OCI-LY1 (cell line): ENCODE measurements at regions not wholly inside any gene's neighbourhood (a gene's known extent, or its start where the extent isn't known, plus 50 kb on each side); places are given as distances from the start of the nearest gene placed in this dataset.
"Not testable (repeated sequence)": the region's sequence is repeated elsewhere in the genome, so short reads cannot be mapped to it uniquely, and the experiment has no call there.

Experiments used
- H2AFZ ChIP-seq: fragments of 200-600 bp; sonication (generic), shearing (Covaris generic); 2 replicates; pipeline ENCODE4 v1.6.0; 2014; ENCODE audit warnings: antibody characterized with exemption, mild to moderate bottlenecking, low read length
- H3F3A ChIP-seq: fragments of 200-600 bp; sonication (generic), shearing (Covaris generic); 2 replicates; pipeline ENCODE4 v1.6.0; 2014; ENCODE audit warnings: mild to moderate bottlenecking, antibody characterized with exemption, low read length, moderate library complexity; ENCODE audit not compliant: insufficient read depth
- H3K27ac ChIP-seq: fragments of 200-600 bp; sonication (generic); 2 replicates; pipeline ENCODE4 v1.5.1; 2014; ENCODE audit warnings: low read length, mixed run types, mild to moderate bottlenecking, low read depth; ENCODE audit not compliant: poor library complexity, severe bottlenecking
- H3K27me3 ChIP-seq: fragments of 200-600 bp; sonication (generic); 2 replicates; pipeline ENCODE4 v1.6.0; 2014; ENCODE audit warnings: antibody characterized with exemption, mild to moderate bottlenecking, low read length, moderate library complexity; ENCODE audit not compliant: insufficient read depth
- H3K36me3 ChIP-seq: fragments of 200-600 bp; sonication (generic); 2 replicates; pipeline ENCODE4 v1.6.1; 2014; ENCODE audit warnings: mild to moderate bottlenecking, antibody characterized with exemption, low read length, moderate library complexity, mixed read lengths; ENCODE audit not compliant: insufficient read depth
- H3K4me1 ChIP-seq: fragments of 200-600 bp; sonication (generic); 2 replicates; pipeline ENCODE4 v1.5.1; 2014; ENCODE audit warnings: mild to moderate bottlenecking, low read length, moderate library complexity; ENCODE audit not compliant: insufficient read depth, severe bottlenecking
- H3K4me2 ChIP-seq: fragments of 200-600 bp; sonication (generic), shearing (Covaris generic); 2 replicates; pipeline ENCODE4 v1.6.1; 2014; ENCODE audit warnings: low read length
- H3K4me3 ChIP-seq: fragments of 200-600 bp; sonication (generic); 2 replicates; pipeline ENCODE4 v1.5.1; 2014; ENCODE audit warnings: low read length, low read depth, mild to moderate bottlenecking, mixed read lengths; ENCODE audit not compliant: poor library complexity, severe bottlenecking
- H3K79me2 ChIP-seq: fragments of 200-600 bp; shearing (Covaris generic); 2 replicates; pipeline ENCODE4 v1.6.1; 2016; ENCODE audit warnings: mixed run types, low read length, mixed read lengths; ENCODE audit not compliant: insufficient read depth
- H3K9ac ChIP-seq: fragments of 200-600 bp; sonication (generic), shearing (Covaris generic); 2 replicates; pipeline ENCODE4 v1.6.1; 2014; ENCODE audit warnings: mild to moderate bottlenecking, low read length, mixed read lengths
- H3K9me2 ChIP-seq: fragments of 200-600 bp; sonication (generic), shearing (Covaris generic); 2 replicates; pipeline ENCODE4 v1.6.1; 2014; ENCODE audit warnings: low read depth, mild to moderate bottlenecking, low read length, mixed read lengths
- H3K9me3 ChIP-seq: fragments of 200-600 bp; shearing (Covaris generic); 2 replicates; pipeline ENCODE4 v1.6.1; 2014; ENCODE audit warnings: low read length, mixed read lengths
- H4K20me1 ChIP-seq: fragments of 200-600 bp; sonication (generic), shearing (Covaris generic); 2 replicates; pipeline ENCODE4 v1.6.0; 2016; ENCODE audit warnings: mild to moderate bottlenecking, low read length; ENCODE audit not compliant: insufficient read depth
- EZH2 ChIP-seq: fragments of 200-600 bp; sonication (generic), shearing (Covaris generic); IDR thresholded peaks from 2 replicates; pipeline ENCODE4 v1.8.0; 2017; ENCODE audit warnings: borderline replicate concordance, mixed run types, mild to moderate bottlenecking, antibody characterized with exemption, low read length, moderate library complexity, mixed read lengths
- TF ChIP-seq, protein P1 (sequence below): fragments of 200-600 bp; sonication (generic), shearing (Covaris generic); IDR thresholded peaks from 2 replicates; pipeline ENCODE4 v1.5.1; 2017; ENCODE audit warnings: mild to moderate bottlenecking, antibody characterized with exemption, low read length, moderate library complexity, mixed read lengths

GRCh38 chr10:28479927-28480627, 52.8 kb upstream of the WAC start:
- no peak overlapping the region for H2AFZ ChIP-seq
- no peaks in the 10 kb centered on the region for H4K20me1 ChIP-seq
- H3K9me3 ChIP-seq: no peaks in the 10 kb centered on the region
- no peak overlapping the region for H3K27ac ChIP-seq
- no peak overlapping the region for H3K4me3 ChIP-seq
- no peaks in the 10 kb centered on the region for H3K79me2 ChIP-seq
- H3K9me2 ChIP-seq: no peaks in the 10 kb centered on the region
- TF ChIP-seq, protein P1, sequence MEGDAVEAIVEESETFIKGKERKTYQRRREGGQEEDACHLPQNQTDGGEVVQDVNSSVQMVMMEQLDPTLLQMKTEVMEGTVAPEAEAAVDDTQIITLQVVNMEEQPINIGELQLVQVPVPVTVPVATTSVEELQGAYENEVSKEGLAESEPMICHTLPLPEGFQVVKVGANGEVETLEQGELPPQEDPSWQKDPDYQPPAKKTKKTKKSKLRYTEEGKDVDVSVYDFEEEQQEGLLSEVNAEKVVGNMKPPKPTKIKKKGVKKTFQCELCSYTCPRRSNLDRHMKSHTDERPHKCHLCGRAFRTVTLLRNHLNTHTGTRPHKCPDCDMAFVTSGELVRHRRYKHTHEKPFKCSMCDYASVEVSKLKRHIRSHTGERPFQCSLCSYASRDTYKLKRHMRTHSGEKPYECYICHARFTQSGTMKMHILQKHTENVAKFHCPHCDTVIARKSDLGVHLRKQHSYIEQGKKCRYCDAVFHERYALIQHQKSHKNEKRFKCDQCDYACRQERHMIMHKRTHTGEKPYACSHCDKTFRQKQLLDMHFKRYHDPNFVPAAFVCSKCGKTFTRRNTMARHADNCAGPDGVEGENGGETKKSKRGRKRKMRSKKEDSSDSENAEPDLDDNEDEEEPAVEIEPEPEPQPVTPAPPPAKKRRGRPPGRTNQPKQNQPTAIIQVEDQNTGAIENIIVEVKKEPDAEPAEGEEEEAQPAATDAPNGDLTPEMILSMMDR: no peak
- TF ChIP-seq EZH2: no peak
- no peaks in the 10 kb centered on the region for H3K27me3 ChIP-seq
- no peaks in the 10 kb centered on the region for H3F3A ChIP-seq
- H3K36me3 ChIP-seq: no peaks in the 10 kb centered on the region
- no peak overlapping the region for H3K4me2 ChIP-seq
- no peaks in the 10 kb centered on the region for H3K4me1 ChIP-seq
- H3K9ac ChIP-seq: no peak overlapping the region

DNA sequence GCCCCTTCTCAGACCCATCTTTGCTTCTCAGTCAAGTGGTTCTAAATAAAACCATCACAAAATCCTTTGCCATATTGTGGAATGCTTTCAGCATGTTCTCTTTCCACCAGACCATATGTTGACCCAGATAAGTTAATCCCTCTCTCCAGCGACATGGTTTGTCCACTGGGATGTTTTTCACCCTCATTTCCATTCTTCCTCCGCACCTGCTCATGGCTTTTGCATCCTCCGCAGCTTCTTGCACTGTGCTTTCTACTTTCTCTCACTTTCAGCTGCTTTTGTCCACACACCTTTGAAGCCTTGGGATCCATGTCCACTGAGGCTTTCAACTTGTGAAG, 52.3 kb upstream of the WAC start:
- Histone ChIP-seq H3K36me3 (no peaks in the 10 kb centered on the region), H3K9me2 (no peaks in the 10 kb centered on the region), H3K9ac (no peak overlapping the region), H3K79me2 (no peaks in the 10 kb centered on the region), H3F3A (no peaks in the 10 kb centered on the region), H3K4me2 (no peak overlapping the region), H3K4me3 (no peak overlapping the region), H3K27ac (no peak overlapping the region), H2AFZ (no peak overlapping the region), H4K20me1 (no peaks in the 10 kb centered on the region), H3K9me3 (no peaks in the 10 kb centered on the region), H3K4me1 (no peaks in the 10 kb centered on the region), H3K27me3 (no peaks in the 10 kb centered on the region)
- no peak for TF ChIP-seq EZH2
- TF ChIP-seq, protein P1: no peak

GRCh38 chr10:28481346-28481745, 51.6 kb upstream of the WAC start:
- not testable (repeated sequence) for H3K27me3 ChIP-seq, H3F3A ChIP-seq, H3K79me2 ChIP-seq, H3K9me2 ChIP-seq, H3K27ac ChIP-seq, H3K4me1 ChIP-seq, H3K9me3 ChIP-seq, H3K4me2 ChIP-seq, H3K36me3 ChIP-seq, H4K20me1 ChIP-seq, H3K4me3 ChIP-seq, H2AFZ ChIP-seq, H3K9ac ChIP-seq

- no peaks in the 10 kb centered on the region for H3K9me3 ChIP-seq
- H4K20me1 ChIP-seq: no peaks in the 10 kb centered on the region
- no peak for TF ChIP-seq EZH2
- H3K27me3 ChIP-seq: no peaks in the 10 kb centered on the region
- H3K27ac ChIP-seq: no peak overlapping the region
- no peak overlapping the region for H3K4me3 ChIP-seq
- H2AFZ ChIP-seq: no peak overlapping the region
- no peak overlapping the region for H3K9ac ChIP-seq
- H3K9me2 ChIP-seq: no peaks in the 10 kb centered on the region
- H3K36me3 ChIP-seq: no peaks in the 10 kb centered on the region
- H3K4me2 ChIP-seq: no peak overlapping the region
- no peaks in the 10 kb centered on the region for H3K4me1 ChIP-seq
- H3K79me2 ChIP-seq: no peaks in the 10 kb centered on the region
- no peaks in the 10 kb centered on the region for H3F3A ChIP-seq
These were observed 51.0 kb upstream of the WAC start for GRCh38 chr10:28481968-28482367.
